ENCODE measurements at regions not wholly inside any gene's neighbourhood (a gene's known extent, or its start where the extent isn't known, plus 50 kb on each side); places are given as distances from the start of the nearest gene placed in this dataset.

GRCh38 chr4:100933628-100934027 is 413.7 kb downstream of the PPP3CA start:
- intact Hi-C loops (cut with DNase I), result no loop called here
- Histone ChIP-seq H3K4me1 (no peaks in the 10 kb centered on the region), H3K4me3 (no peak overlapping the region), H3K27me3 (no peaks in the 10 kb centered on the region), H3K36me3 (no peaks in the 10 kb centered on the region), H3K27ac (no peak overlapping the region), H3K9me3 (no peaks in the 10 kb centered on the region)
- no peak for TF ChIP-seq POLR2A (IDR thresholded peaks at IDR 0.05)
- no peak for TF ChIP-seq CTCF (IDR thresholded peaks at IDR 0.05)
- DNase-seq (no peak), ATAC-seq (peak in 1 of 4 donors; percentile 27)
- 64% methylated on average over 4 of the region's 4 CpGs for WGBS (ENCODE audit: insufficient coverage, low coverage, low lambda C conversion rate, missing lambda C conversion rate)

- H3K4me3 ChIP-seq, result no peak overlapping the region
- no peaks in the 10 kb centered on the region for H3K9me3 ChIP-seq
- ATAC-seq (no peak), DNase-seq (no peak)
- H3K27me3 ChIP-seq, result no peaks in the 10 kb centered on the region
- no peaks in the 10 kb centered on the region for H3K4me1 ChIP-seq
- no peak overlapping the region for H3K27ac ChIP-seq
- H3K36me3 ChIP-seq, result no peaks in the 10 kb centered on the region
- TF ChIP-seq CTCF (IDR thresholded peaks at IDR 0.05) (no peak), POLR2A (IDR thresholded peaks at IDR 0.05) (no peak)
- WGBS (ENCODE audit: insufficient coverage, low coverage, low lambda C conversion rate, missing lambda C conversion rate), result 90% methylated on average over 1 of the region's 1 CpG
- intact Hi-C loops (cut with DNase I), result no loop called here
These were observed 411.9 kb upstream of the EMCN start for GRCh38 chr4:100929758-100930157.

GRCh38 chr4:100929135-100929534 is 411.3 kb upstream of the EMCN start:
- 25% methylated on average over 1 of the region's 1 CpG for WGBS (ENCODE audit: insufficient coverage, low coverage, low lambda C conversion rate, missing lambda C conversion rate)
- ATAC-seq, result peak; percentile 97 to 99 (median 98)
- H3K36me3 ChIP-seq, result no peaks in the 10 kb centered on the region

GRCh38 chr4:100926039-100926717 is 408.4 kb upstream of the EMCN start:
- Histone ChIP-seq H3K4me3 (no peak overlapping the region), H3K36me3 (no peaks in the 10 kb centered on the region), H3K27ac (no peak overlapping the region), H3K9me3 (no peaks in the 10 kb centered on the region), H3K27me3 (no peaks in the 10 kb centered on the region), H3K4me1 (no peaks in the 10 kb centered on the region)
- ATAC-seq (no peak), DNase-seq (no peak)
- intact Hi-C loops (cut with DNase I), result no loop called here
- TF ChIP-seq POLR2A (IDR thresholded peaks at IDR 0.05) (no peak), CTCF (IDR thresholded peaks at IDR 0.05) (no peak)
- 82% methylated on average over 2 of the region's 2 CpGs for WGBS (ENCODE audit: insufficient coverage, low coverage, low lambda C conversion rate, missing lambda C conversion rate)

More at GRCh38 chr4:100929135-100929534, 411.3 kb upstream of the EMCN start:
- Histone ChIP-seq H3K9me3 (no peaks in the 10 kb centered on the region), H3K27me3 (no peaks in the 10 kb centered on the region), H3K27ac (no peak overlapping the region), H3K4me3 (no peak overlapping the region), H3K4me1 (no peaks in the 10 kb centered on the region)
- TF ChIP-seq POLR2A (IDR thresholded peaks at IDR 0.05) (no peak), CTCF (IDR thresholded peaks at IDR 0.05) (no peak)
- peak; percentile 37 to 86 (median 63) for DNase-seq
- intact Hi-C loops (cut with DNase I), result no loop called here

Data from right lobe of liver (tissue), 6 donors.